A549 (cell line): ENCODE measurements at regions not wholly inside any gene's neighbourhood (a gene's known extent, or its start where the extent isn't known, plus 50 kb on each side); places are given as distances from the start of the nearest gene placed in this dataset.

Experiments
- CTCF ChIP-seq: fragments of >200 bp; sonication (Bioruptor Twin); formaldehyde crosslinking; IDR thresholded peaks from 3 replicates; pipeline ENCODE4 v1.5.1; 2016
- POLR2A ChIP-seq: IDR thresholded peaks from 2 replicates; pipeline ENCODE4 v1.6.1; 2012; ENCODE audit warnings: mild to moderate bottlenecking, low read length

DNA sequence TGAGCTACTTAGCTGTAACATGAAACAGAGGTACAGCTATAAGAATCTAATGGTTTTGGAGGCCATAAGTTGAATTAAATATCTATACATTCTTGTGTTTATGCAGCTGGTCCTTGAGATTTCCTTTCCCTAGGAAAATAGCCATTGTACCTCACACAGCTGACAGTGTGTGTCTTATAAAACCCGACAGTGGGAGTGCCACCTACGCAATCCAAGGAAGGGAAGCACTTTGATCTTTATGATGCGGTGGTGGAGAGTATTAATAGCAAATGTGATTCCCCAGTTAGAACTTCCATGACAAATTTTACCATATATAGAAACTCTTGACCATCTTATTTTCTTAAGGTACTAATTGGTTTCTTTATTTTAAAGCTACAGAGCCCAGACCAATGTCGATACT, 149.5 kb downstream of the TMEM200A start:
- TF ChIP-seq CTCF, result no peak
- TF ChIP-seq POLR2A, result no peak
